ENCODE measurements at regions not wholly inside any gene's neighbourhood (a gene's known extent, or its start where the extent isn't known, plus 50 kb on each side); places are given as distances from the start of the nearest gene placed in this dataset.

DNA sequence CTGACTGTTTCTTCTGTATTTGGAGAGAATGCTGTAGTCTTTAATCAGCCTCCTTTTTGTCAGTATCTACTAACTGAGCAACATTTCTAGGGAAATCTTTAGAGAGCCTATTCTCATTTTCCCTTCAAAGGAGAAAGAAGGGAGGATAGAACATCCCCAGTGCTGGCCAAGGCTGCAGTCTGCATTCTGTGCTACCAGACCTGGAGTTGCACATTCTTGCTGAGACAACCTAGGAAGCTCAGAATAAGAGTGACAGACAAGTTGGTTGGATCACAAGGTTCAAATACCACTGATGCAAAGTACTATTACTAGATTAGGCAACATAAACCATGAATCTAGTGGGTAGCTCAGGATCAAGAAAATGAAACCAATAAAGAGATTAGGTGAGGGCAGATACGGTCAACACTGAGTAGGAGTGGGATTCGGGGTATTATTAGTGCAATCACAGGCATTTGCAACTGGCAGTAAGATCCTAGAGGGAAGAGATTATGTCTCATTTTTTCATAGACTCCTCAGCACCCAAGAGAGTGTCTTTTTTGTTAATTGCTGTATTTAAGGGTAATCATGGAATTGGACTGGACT, 213.5 kb upstream of the FAM83B start:
- no peak for DNase-seq (ENCODE audit: extremely low read depth in 1 of 2, low read depth in 1 of 2)

DNA sequence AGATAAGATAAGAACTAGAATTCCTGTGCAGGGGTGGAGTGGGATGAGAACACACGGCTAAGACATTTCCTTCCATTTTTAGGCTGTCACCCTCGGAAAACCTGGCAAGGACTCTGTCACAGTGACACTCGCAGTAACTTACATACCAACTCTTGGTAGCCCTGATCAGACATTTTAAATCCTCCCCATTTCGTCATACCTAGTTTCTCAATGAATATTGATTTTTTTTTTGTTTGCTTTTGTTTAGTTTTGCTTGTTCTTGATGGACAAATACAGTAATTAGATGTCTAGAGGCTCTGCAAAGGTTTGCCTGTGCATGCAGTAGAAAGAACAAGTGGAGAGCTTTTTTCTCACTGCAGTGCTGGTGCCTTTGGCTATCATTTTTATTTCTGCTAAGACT, 213.0 kb upstream of the FAM83B start:
- DNase-seq (ENCODE audit: extremely low read depth in 1 of 2, low read depth in 1 of 2), result no peak

DNA sequence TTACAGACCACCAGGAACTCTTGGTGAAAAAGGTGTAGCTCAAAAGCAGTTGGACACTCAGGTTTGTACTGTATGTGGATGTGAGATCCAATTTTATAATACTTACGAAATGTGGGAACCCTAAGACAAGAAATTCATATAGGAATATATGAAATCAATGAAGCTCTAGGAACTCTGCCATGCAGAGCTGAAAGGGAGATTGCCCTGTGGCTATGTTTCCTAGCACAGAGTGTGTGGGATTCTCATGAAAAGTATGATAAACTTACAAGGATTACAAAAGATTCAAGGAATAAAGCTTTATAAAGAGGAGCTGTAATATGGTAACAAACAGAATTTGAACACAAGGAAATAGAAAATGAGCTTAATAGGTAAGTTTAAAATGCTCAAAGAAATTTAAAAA, 205.7 kb upstream of the FAM83B start:
- DNase-seq (ENCODE audit: extremely low read depth in 1 of 2, low read depth in 1 of 2), result no peak

DNA sequence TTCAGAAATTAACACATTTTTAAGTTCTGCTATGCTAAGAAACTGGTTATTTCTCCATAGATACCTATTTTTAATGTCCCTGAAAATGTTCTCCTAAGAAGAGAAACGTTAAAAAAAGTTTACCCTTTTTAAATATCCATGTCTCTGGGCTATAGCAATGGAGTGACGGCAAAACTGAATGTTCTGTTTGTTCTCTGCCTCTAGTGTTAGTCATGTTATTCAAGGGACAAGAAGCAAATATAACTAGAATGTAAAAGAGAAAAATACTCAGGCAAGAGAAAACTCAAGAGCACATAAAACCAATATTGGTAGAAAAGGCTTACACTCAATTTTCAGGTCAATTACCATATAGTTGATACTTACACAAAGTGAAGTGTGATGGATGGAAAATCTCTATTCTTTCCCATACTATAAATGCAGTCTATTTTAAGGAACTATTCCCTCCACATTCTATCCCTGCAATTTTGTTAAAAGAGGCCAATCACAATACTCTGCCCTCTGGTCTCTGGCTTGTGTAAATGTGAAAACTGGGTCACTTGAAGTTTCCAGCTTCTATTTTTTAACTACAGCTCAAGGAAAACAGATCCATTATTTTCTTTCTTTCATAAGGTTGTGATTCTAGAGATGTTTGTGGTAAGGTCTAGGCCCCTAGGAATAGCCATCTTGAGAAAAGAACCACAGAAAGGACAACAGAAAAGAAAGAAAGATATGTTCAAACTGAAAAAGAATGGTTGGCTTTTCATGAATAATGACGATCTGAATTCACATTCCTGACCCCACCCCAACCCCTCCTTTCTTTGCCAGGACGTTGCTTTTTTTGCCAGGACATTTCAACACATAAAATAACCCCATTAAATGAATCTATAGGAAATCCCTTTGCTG, 200.3 kb upstream of the FAM83B start:
- DNase-seq (ENCODE audit: extremely low read depth in 1 of 2, low read depth in 1 of 2), result no peak

DNA sequence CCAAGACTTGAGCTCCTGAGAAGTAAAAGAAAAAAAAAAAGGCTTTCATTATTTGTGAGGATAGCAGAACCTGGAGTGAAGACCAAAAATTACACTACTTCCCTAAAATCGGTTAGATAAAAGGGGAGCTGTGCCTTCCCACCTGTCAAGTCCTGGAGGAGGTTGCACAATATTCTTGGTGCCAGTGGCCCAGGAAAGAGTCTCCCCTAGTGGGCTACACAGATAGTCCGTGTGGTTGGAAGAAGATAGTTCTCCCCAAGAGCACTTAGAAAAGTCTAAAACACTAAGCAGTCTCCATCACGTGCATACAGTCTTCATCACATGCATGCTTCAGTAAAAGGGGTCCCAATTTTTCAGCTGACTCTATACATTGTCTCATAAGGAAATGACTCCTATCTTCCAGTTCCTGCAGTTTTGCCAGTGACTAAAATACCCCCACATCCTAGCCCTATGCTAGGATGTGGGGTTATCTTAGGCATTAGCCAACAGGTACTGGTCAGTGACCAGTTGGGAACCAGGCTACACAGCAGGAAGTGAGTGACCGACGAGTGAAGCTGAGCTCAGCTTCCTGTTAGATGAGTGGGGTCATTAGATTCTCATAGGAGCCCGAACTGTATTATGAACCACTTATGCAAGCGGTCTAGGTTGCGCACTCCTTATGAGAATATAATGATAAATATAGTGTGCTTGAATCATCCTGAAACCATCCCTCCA, 199.5 kb upstream of the FAM83B start:
- DNase-seq (ENCODE audit: extremely low read depth in 1 of 2, low read depth in 1 of 2), result no peak

DNA sequence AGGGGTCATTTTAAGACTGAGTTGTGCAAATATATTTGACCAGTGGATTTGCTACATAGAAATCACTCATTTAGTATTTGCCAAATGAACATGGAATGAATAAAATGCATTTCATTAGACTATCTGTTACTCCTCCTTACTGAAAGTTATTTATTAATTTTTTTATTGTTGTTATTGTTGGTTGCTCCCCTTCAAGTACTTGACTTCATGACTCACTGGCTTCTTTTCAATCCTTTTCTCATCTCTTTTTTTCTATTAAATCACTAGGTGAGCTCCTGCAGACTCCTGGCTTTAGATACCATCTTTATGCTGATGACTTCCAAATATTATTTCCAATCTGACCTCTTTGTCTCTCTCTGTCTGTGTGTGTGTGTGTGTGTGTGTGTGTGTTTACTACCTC, 192.2 kb upstream of the FAM83B start:
- DNase-seq (ENCODE audit: extremely low read depth in 1 of 2, low read depth in 1 of 2), result no peak

DNA sequence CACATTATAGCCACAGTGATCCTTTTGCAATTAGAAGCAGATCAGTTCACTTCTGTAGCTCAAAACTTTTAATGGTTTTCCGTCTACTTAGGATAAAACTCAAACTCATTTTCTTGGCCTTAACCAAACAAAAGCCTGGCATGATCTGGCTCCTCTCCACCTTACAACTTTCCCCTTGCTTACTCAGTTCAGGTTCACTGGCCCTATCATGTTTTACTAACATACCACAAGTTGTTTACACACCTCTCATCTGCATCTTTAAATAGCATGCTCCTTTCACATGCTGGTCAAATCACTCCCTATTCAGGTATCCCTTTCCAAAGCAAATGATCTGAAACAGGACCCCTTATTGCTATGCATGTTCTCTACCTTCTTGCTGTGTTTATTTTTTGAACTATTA, 191.4 kb upstream of the FAM83B start:
- no peak for DNase-seq (ENCODE audit: extremely low read depth in 1 of 2, low read depth in 1 of 2)

DNA sequence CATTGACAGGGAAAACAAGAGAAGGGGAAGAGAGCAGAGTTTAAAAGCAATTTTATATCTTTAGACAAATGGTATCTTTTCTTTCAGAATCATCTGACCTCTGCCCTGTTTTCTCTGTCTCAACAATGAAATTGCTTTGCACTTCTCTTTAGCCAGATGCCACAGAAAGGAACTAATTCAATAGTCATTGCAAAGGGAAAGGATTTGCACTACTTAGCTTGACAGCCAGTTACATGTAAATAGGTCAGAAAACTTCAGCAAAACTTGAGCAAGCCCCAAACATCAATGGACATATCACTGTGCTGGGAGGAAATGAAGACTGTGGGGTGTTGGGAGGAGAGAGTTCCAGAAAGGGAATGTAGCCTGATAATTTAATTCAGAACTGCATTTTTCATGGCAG, 181.3 kb upstream of the FAM83B start:
- no peak for DNase-seq (ENCODE audit: extremely low read depth in 1 of 2, low read depth in 1 of 2)

DNA sequence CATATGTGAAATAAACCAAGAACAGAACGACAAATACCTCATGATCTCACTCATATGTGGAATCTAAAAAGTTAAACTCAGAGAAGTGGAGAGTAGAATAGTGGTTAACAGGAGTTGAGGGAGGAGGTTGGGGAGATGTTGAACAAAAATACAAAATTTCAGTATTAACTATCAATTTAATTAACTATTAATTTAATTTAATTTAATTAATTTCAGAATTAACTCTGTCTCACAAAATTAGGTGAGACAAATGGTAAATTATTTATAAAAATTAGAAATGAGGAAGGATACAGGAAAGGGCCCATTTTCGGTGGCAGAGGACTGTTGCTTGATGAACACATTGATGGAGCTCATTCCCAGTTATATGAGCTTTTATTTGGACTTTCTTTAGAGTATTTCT, 166.0 kb upstream of the FAM83B start:
- no peak for DNase-seq (ENCODE audit: extremely low read depth in 1 of 2, low read depth in 1 of 2)

DNA sequence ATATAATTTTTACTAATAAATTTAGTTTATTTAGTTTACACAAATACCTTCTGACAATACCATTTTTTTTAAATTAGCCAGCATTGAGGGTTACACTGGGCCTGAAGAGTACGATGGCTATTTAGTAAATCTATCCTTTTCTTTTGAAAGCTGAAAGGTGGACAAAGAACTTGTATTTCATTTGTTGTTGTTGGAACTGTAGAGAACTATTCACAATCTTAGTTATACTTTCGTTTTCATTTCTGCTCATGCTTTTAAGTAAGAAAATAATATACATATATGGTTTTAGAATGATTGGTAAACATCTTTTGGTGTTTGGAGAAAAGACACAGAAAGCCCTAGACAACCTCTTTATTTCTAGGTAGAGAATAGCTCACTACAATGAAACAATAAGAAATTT, 165.3 kb upstream of the FAM83B start:
- no peak for DNase-seq (ENCODE audit: extremely low read depth in 1 of 2, low read depth in 1 of 2)

DNA sequence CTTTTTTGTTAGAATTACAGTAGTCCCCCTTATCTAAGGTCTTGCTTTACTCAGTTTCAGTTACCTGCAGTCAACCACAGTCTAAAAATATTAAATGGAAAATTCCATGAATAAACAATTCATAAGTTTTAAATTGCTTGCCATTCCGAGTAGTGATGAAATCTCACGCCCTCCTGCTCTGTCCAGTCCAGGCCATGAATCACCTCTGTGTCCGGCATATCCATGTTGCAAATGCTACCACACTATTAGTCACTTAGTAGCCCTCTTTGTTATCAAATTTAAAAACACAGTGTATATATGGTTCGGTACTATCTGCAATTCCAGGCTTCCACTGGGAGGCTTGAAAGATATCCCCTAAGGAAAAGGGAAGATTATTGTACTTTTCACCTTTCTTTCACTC, 164.6 kb upstream of the FAM83B start:
- no peak for DNase-seq (ENCODE audit: extremely low read depth in 1 of 2, low read depth in 1 of 2)

DNA sequence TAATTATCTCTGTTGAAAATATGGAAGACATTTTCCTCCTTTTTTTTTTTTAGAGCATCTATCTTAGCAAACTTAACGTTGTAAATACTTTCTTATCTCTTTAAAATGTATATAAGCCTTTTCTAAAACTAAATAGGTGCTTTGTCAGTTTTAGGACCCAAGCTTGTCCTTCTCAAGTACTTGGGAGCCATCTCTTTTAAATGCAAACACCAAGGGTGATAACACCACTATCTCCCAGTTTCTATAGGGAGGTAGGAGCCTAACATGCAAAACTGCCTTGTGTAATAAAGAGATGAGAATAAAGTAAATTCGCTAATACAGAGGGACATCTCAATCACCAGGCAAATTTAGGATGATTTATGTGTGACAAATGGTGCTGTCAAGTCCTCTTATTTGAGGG, 157.0 kb upstream of the FAM83B start:
- DNase-seq (ENCODE audit: extremely low read depth in 1 of 2, low read depth in 1 of 2), result no peak

DNA sequence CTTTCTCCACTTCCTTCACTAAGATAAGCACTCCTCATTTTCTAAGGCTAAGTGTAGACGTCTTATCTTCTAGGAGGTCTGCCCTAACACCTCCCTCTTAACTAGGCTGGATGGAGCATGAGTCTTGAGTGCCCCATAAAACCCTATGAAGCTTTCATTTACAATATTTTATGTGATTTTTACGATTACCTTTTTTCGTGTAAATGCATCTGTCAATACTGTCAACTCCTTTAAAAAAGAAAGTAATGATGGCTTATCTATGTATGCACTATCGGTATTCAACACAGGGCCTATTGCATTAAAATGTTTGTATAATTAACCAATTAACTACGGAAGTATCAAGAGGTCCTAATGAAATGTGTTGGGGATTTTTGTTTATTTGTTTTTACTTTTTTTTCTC, 156.0 kb upstream of the FAM83B start:
- no peak for DNase-seq (ENCODE audit: extremely low read depth in 1 of 2, low read depth in 1 of 2)

DNA sequence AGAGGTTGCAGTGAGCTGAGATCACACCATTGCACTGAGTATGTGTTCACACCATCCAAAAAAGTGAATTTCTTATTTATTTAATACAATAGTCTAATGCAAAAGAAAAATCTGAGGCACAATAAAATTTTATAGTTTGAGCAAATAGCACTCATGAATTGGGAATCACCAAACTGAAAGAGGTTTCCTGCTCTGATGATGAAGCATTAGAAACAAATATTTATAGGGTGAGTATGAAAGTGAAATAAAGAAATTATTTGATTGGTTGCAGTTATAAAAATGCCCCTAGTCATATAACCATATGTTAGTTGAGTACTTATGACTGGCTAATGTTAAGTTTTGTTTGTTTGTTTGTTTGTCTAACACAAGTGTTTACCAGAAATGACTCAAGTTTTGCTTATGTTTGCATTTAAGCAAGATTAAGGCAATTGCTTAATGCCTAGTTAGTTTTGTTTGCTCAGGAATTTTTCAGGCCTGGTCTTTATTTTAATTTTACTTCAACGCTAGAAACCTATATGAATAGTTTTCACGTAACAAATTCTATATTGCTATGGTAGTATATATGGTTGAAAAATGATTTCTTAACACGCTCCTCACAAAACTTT, 151.5 kb upstream of the FAM83B start:
- no peak for DNase-seq (ENCODE audit: extremely low read depth in 1 of 2, low read depth in 1 of 2)

DNA sequence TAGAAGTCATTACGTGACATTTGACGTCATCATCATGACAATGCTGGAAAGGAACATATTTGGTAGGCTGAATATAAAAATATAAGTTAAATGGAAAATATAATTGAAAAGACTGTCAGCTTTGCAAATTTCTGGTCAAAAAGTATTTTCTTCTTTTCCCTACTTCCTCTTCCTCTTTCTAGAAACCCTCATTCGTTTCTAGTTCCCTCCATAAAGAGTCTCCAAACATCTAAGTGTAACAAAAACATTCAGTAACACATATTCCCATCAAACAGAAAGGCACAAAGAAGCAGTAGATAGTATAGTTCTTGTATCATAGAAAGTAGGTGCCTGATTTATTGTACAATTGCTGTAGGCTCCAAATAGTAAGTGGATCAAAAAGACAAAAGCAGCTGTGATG, 150.8 kb upstream of the FAM83B start:
- no peak for DNase-seq (ENCODE audit: extremely low read depth in 1 of 2, low read depth in 1 of 2)

DNA sequence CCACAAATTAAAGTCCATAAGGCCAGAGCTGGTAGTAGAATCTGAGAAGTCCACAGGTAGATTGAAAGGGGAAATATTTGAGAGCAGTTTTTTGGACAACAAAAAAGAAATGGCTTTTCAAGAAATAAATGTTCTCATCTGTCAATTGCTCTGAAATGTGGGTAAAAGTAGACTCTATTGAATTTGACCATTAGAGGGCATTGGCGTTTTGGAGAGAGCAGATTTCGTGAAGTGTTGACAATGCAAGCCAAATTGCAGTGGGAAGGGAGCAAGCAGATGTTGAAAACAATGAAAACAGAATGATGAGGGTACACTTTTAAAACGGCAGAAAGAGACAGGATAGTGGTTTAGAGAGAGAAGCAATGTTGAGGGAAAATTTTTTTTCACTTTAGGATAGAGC, 149.1 kb upstream of the FAM83B start:
- no peak for DNase-seq (ENCODE audit: extremely low read depth in 1 of 2, low read depth in 1 of 2)

DNA sequence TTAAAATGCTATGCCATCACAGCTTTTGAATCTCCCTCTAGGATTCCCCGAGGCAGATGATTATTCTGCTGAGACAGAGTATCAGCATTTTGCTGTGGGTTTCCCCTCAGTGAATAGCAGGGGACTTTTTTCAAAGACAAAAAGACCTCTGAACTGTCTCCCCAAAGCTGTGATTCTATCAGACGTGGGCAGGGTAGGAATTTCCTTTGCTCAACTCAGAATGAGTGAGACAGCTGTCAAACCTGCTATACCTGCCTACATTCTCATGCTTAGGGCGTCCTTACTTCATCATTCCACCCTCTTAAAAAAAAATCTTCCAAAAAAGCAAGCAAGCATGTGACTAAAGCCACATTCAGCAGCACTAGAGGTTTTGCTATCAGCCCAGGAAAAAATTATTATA, 147.6 kb upstream of the FAM83B start:
- no peak for DNase-seq (ENCODE audit: extremely low read depth in 1 of 2, low read depth in 1 of 2)

DNA sequence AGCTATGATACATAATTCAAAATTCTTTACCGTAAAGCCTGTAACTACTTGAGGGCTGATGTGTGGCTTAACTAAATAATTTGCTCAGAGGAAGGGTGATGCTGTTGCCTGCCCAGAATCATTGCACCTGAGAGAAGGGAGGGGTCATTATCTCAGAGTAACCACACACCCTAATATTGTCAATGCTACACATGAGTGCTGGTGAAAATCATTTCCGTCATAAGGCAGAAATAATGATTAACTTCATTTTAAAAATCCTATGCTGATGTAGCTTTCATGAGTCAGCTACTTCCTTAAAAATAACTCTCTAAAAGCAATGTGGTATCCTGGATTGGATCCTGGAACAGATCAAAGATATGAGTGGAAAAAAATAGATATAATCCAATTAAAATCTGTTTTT, 146.4 kb upstream of the FAM83B start:
- no peak for DNase-seq (ENCODE audit: extremely low read depth in 1 of 2, low read depth in 1 of 2)

DNA sequence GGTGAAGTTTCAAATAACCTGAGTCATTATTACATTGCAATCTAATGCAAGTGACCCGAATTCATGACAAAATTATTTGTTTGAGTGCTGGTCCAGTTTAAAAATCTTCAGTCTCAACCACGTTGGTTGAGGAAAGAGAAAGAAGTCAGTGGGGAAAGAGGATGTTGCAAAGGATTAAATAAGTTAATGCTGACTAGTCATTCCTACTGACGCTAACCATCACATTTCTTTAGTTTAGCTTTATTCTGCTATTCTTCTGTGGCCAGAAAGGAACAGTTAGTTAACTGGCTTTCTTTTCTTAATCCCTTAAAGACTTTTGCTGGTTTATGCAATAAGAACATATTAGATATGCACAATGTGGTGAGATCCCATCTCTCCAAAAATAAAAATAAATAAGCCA, 143.8 kb upstream of the FAM83B start:
- no peak for DNase-seq (ENCODE audit: extremely low read depth in 1 of 2, low read depth in 1 of 2)

DNA sequence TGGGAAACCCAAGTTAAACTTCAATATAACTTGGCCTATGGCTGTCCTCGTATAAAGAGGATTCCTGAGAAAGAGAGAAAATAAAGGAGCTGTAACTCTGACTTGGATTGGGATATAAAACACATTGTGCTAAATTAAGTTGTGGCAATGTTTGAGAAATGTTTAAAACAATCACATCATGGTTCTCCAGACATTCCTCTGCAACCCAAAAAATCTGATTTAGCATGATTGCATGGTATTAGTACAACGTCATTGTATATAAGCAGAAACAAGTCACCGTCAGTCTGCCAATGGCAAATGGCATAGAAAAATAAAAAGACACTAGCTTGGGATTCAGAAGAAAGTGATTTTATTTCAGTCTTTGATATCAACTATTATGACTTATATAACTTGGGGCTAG, 140.2 kb upstream of the FAM83B start:
- DNase-seq (ENCODE audit: extremely low read depth in 1 of 2, low read depth in 1 of 2), result no peak

DNA sequence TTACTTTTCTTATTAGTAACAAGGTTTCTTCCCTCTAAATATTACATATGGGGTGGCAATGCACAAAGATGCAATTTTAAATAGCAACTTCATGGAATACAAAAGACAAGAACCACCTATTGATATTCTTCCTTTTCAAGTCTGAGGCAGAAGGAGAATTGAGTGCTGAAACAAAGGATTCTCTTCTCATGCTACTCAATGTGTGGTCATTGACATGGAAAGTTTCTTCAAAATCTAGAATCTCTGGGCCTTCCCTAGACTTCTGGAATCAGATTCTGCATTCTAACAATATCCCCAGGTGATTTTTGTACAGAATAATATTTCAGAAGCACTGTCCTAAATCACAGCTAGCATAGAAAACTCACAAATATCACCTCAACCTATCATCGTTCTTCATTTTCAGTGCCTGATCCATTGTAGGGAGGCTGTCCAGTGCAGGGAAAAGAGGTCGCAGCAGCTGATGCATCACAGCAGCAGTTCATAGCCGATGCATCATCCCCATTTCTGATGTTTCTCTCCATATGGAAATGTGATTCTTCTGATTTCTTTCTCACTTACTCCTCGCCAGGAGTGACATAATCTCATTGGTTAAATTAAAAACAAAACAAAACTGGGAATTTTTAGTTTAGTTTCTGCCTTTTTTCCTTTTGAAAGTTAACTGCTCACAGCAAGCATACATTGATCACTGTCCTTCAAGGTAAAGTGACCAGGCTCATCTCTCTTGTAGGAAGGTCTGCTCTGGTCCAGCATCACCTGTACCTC, 139.5 kb upstream of the FAM83B start:
- DNase-seq (ENCODE audit: extremely low read depth in 1 of 2, low read depth in 1 of 2), result no peak
